ENCODE measurements at regions not wholly inside any gene's neighbourhood (a gene's known extent, or its start where the extent isn't known, plus 50 kb on each side); places are given as distances from the start of the nearest gene placed in this dataset.

DNA sequence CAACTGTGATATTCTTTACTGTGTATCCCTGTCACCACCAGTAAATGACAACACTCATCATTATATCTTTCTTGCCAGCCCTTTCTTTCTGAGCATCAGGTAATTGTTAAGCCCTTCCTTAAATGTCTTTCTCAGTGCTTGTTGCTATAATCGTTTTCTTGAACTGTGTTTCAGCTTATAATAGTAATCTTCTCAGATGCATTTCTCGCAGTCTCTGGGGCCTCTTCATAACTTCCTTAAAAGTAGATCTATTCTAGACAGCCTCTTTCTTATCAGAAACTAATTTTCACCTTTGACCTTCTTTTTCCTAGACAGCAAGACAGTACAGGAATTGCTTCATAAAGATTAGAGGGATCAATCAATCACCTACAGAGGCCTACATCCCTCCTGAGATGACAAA is 648.1 kb downstream of the CPS1 start:
- TF ChIP-seq, protein P1, sequence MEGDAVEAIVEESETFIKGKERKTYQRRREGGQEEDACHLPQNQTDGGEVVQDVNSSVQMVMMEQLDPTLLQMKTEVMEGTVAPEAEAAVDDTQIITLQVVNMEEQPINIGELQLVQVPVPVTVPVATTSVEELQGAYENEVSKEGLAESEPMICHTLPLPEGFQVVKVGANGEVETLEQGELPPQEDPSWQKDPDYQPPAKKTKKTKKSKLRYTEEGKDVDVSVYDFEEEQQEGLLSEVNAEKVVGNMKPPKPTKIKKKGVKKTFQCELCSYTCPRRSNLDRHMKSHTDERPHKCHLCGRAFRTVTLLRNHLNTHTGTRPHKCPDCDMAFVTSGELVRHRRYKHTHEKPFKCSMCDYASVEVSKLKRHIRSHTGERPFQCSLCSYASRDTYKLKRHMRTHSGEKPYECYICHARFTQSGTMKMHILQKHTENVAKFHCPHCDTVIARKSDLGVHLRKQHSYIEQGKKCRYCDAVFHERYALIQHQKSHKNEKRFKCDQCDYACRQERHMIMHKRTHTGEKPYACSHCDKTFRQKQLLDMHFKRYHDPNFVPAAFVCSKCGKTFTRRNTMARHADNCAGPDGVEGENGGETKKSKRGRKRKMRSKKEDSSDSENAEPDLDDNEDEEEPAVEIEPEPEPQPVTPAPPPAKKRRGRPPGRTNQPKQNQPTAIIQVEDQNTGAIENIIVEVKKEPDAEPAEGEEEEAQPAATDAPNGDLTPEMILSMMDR (conservative IDR thresholded peaks at IDR 0.05; ENCODE audit: low read depth in 2 of 2): no peak
- TF ChIP-seq POLR2AphosphoS5 (IDR thresholded peaks at IDR 0.05; ENCODE audit: low read depth): no peak

All from GM23338 (cell line).